Skeletal muscle tissue (tissue), 3 donors: ENCODE measurements at regions not wholly inside any gene's neighbourhood (a gene's known extent, or its start where the extent isn't known, plus 50 kb on each side); places are given as distances from the start of the nearest gene placed in this dataset.

Experiments
- H3K27ac ChIP-seq: one replicate; pipeline ENCODE4 v1.7.0; 2013; ENCODE audit warnings: mild to moderate bottlenecking, low read depth, low read length, inconsistent platforms
- H3K27me3 ChIP-seq, 3 donors: one replicate each; pipeline ENCODE4 v1.7.0; 2013; ENCODE audit warnings: low read length in 3 of 3; ENCODE audit not compliant: control insufficient read depth in 3 of 3, insufficient read depth in 3 of 3
- H3K36me3 ChIP-seq, 3 donors: one replicate each; pipeline ENCODE4 v1.7.0; 2013; ENCODE audit warnings: low read length in 3 of 3; ENCODE audit not compliant: control insufficient read depth in 3 of 3, insufficient read depth in 3 of 3
- H3K4me1 ChIP-seq, 3 donors: one replicate each; pipeline ENCODE4 v1.7.0; 2013; ENCODE audit warnings: low read length in 3 of 3, mild to moderate bottlenecking in 3 of 3; ENCODE audit not compliant: control insufficient read depth in 3 of 3, insufficient read depth in 3 of 3
- H3K4me3 ChIP-seq, 3 donors: one replicate each; pipeline ENCODE4 v1.7.0; 2013; ENCODE audit warnings: low read length in 3 of 3
- H3K9ac ChIP-seq, 3 donors: one replicate each; pipeline ENCODE4 v1.7.0; 2013; ENCODE audit warnings: low read length in 3 of 3, mild to moderate bottlenecking in 3 of 3, moderate library complexity in 2 of 3, low read depth in 1 of 3
- H3K9me3 ChIP-seq, 3 donors: one replicate each; pipeline ENCODE4 v1.7.0; 2013; ENCODE audit warnings: low read length in 3 of 3; ENCODE audit not compliant: control insufficient read depth in 3 of 3
- donor health status: Osteomylitis.

- Histone ChIP-seq H3K27ac (no peak overlapping the region), H3K9ac (no peak overlapping the region), H3K27me3 (peaks cover 0 to 5% (median 0%) of the 10 kb centered on the region in 3 donors), H3K4me3 (no peak overlapping the region), H3K9me3 (no peaks in the 10 kb centered on the region), H3K36me3 (no peaks in the 10 kb centered on the region), H3K4me1 (no peaks in the 10 kb centered on the region)
These were observed 259.9 kb downstream of the EIPR1 start for GRCh38 chr2:3117650-3118216.

GRCh38 chr2:3116371-3116770 is 261.2 kb downstream of the EIPR1 start:
- Histone ChIP-seq H3K9me3 (no peaks in the 10 kb centered on the region), H3K9ac (no peak overlapping the region), H3K27ac (no peak overlapping the region), H3K27me3 (peaks cover 0 to 5% (median 0%) of the 10 kb centered on the region in 3 donors), H3K36me3 (no peaks in the 10 kb centered on the region), H3K4me3 (no peak overlapping the region), H3K4me1 (no peaks in the 10 kb centered on the region)

- Histone ChIP-seq H3K4me3 (no peak overlapping the region), H3K9me3 (no peaks in the 10 kb centered on the region), H3K4me1 (no peaks in the 10 kb centered on the region), H3K27ac (no peak overlapping the region), H3K9ac (no peak overlapping the region), H3K27me3 (peaks cover 0 to 5% (median 0%) of the 10 kb centered on the region in 3 donors), H3K36me3 (no peaks in the 10 kb centered on the region)
These were observed 262.1 kb downstream of the EIPR1 start for GRCh38 chr2:3115301-3116042.

GRCh38 chr2:3114406-3115185 is 263.0 kb downstream of the EIPR1 start:
- Histone ChIP-seq H3K27ac (no peak overlapping the region), H3K9ac (no peak overlapping the region), H3K4me3 (no peak overlapping the region), H3K36me3 (no peaks in the 10 kb centered on the region), H3K27me3 (peaks cover 0 to 5% (median 0%) of the 10 kb centered on the region in 3 donors), H3K4me1 (no peaks in the 10 kb centered on the region), H3K9me3 (no peaks in the 10 kb centered on the region)

GRCh38 chr2:3113769-3114168 is 263.8 kb downstream of the EIPR1 start:
- Histone ChIP-seq H3K4me3 (no peak overlapping the region), H3K9ac (no peak overlapping the region), H3K36me3 (no peaks in the 10 kb centered on the region), H3K27ac (no peak overlapping the region), H3K9me3 (no peaks in the 10 kb centered on the region), H3K4me1 (no peaks in the 10 kb centered on the region), H3K27me3 (peaks cover 0 to 5% (median 0%) of the 10 kb centered on the region in 3 donors)

- no peaks in the 10 kb centered on the region for H3K4me1 ChIP-seq
- H3K9me3 ChIP-seq = no peaks in the 10 kb centered on the region
- H3K9ac ChIP-seq = no peak overlapping the region
- no peak overlapping the region for H3K4me3 ChIP-seq
- H3K36me3 ChIP-seq = no peaks in the 10 kb centered on the region
- H3K27ac ChIP-seq = no peak overlapping the region
- peaks cover 0 to 5% (median 0%) of the 10 kb centered on the region in 3 donors for H3K27me3 ChIP-seq
These were observed 264.5 kb downstream of the EIPR1 start for GRCh38 chr2:3113122-3113521.

GRCh38 chr2:3112553-3112952 is 265.1 kb downstream of the EIPR1 start:
- H3K4me3 ChIP-seq = no peak overlapping the region
- H3K4me1 ChIP-seq = no peaks in the 10 kb centered on the region
- H3K9me3 ChIP-seq = no peaks in the 10 kb centered on the region
- peaks cover 0 to 5% (median 0%) of the 10 kb centered on the region in 3 donors for H3K27me3 ChIP-seq
- H3K27ac ChIP-seq = no peak overlapping the region
- no peak overlapping the region for H3K9ac ChIP-seq
- H3K36me3 ChIP-seq = no peaks in the 10 kb centered on the region

- Histone ChIP-seq H3K9me3 (no peaks in the 10 kb centered on the region), H3K9ac (no peak overlapping the region), H3K4me3 (no peak overlapping the region), H3K4me1 (no peaks in the 10 kb centered on the region), H3K36me3 (no peaks in the 10 kb centered on the region), H3K27ac (no peak overlapping the region), H3K27me3 (peaks cover 0 to 5% (median 0%) of the 10 kb centered on the region in 3 donors)
These were observed 265.5 kb downstream of the EIPR1 start for GRCh38 chr2:3112131-3112530.

GRCh38 chr2:3110994-3111666 is 266.5 kb downstream of the EIPR1 start:
- H3K4me1 ChIP-seq = no peaks in the 10 kb centered on the region
- no peaks in the 10 kb centered on the region for H3K9me3 ChIP-seq

More at GRCh38 chr2:3110994-3111666, 266.5 kb downstream of the EIPR1 start:
- no peak overlapping the region for H3K27ac ChIP-seq
- H3K36me3 ChIP-seq = no peaks in the 10 kb centered on the region
- H3K9ac ChIP-seq = no peak overlapping the region
- H3K4me3 ChIP-seq = no peak overlapping the region
- peaks cover 0 to 5% (median 0%) of the 10 kb centered on the region in 3 donors for H3K27me3 ChIP-seq
